Activated CD8-positive, alpha-beta T cell treated with anti-CD3 and anti-CD28 coated beads for 36 hours (primary cell): ENCODE measurements at regions not wholly inside any gene's neighbourhood (a gene's known extent, or its start where the extent isn't known, plus 50 kb on each side); places are given as distances from the start of the nearest gene placed in this dataset.
A peak's percentile ranks its signal among the peaks of the same experiment; 100 is the strongest.

Experiments
- ATAC-seq: fragments of 200-7000 bp; cut with Tn5 transposase; one replicate; pipeline ENCODE4 v1.10.0; 2021; ENCODE audit warnings: mild to moderate bottlenecking, moderate library complexity
- CTCF ChIA-PET: fragments of 350-600 bp; sonication (Branson Sonifier 250); formaldehyde crosslinking; loops from one replicate; lab custom pipeline; 2021; ENCODE audit warnings: antibody characterized with exemption; lab: Charles Lee
- POLR2A ChIA-PET: fragments of 350-600 bp; sonication (Branson Sonifier 250); formaldehyde crosslinking; loops from one replicate; lab custom pipeline; 2021; ENCODE audit warnings: antibody characterized with exemption; lab: Charles Lee
- DNase-seq: peaks from one replicate; pipeline ENCODE4 v3.0.0-alpha.2; 2020
- H3K27ac Mint-ChIP-seq: one replicate; pipeline ENCODE4 v1.8.0; 2021; ENCODE audit warnings: mild to moderate bottlenecking, mixed read lengths
- H3K27me3 Mint-ChIP-seq: one replicate; pipeline ENCODE4 v1.8.0; 2021; ENCODE audit warnings: mixed read lengths
- H3K36me3 Mint-ChIP-seq: one replicate; pipeline ENCODE4 v1.8.0; 2021; ENCODE audit warnings: low read depth, mixed read lengths
- H3K4me1 Mint-ChIP-seq: one replicate; pipeline ENCODE4 v1.8.0; 2021; ENCODE audit warnings: low read depth, mixed read lengths
- H3K4me3 Mint-ChIP-seq: one replicate; pipeline ENCODE4 v1.8.0; 2021; ENCODE audit warnings: mild to moderate bottlenecking, moderate library complexity, mixed read lengths
- H3K9me3 Mint-ChIP-seq: one replicate; pipeline ENCODE4 v1.8.0; 2021; ENCODE audit warnings: mixed read lengths
- CTCF ChIP-seq: fragments of 200-600 bp; IDR thresholded peaks from one replicate; pipeline ENCODE4 v1.8.0; 2022; ENCODE audit warnings: antibody characterized with exemption, mild to moderate bottlenecking
- intact Hi-C: fragments of 100-400 bp; cut with micrococcal nuclease; formaldehyde crosslinking; loops from one replicate; pipeline ENCODE4 v1.10.0; 2022

DNA sequence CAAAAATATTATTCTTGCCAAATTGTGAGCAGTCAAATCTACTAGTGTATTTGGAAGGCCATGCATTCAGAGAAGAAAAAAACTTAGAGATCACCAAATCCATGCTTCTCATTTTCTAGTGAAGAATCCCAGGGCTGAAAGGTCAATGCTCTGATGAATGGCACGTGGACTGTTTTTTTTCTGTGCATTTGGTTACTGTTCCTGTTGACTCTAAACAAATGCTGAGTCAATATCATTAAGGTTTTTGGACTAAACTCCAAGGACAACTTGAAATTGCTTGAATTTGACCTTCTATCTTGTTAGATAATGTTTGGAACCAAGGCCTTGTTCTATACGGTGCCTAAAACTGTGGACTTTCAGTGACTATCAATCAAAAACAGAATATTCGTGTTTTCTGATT, 142.2 kb downstream of the OSTF1 start:
- intact Hi-C loops: no loop called here
- no peak overlapping the region for H3K4me3 Mint-ChIP-seq
- no peak overlapping the region for H3K27ac Mint-ChIP-seq
- H3K36me3 Mint-ChIP-seq: peaks cover 4% of the 10 kb centered on the region
- ATAC-seq: no peak
- no peaks in the 10 kb centered on the region for H3K9me3 Mint-ChIP-seq
- H3K4me1 Mint-ChIP-seq: no peaks in the 10 kb centered on the region
- DNase-seq: no peak
- CTCF ChIA-PET: interaction anchor here (4.7 kb wide), 1 partner anchor 7 kb away, joined by 27 read pairs; no protein-coding TSS in a partner anchor
- POLR2A ChIA-PET: no interaction called here
- H3K27me3 Mint-ChIP-seq: no peaks in the 10 kb centered on the region
- TF ChIP-seq CTCF: no peak

DNA sequence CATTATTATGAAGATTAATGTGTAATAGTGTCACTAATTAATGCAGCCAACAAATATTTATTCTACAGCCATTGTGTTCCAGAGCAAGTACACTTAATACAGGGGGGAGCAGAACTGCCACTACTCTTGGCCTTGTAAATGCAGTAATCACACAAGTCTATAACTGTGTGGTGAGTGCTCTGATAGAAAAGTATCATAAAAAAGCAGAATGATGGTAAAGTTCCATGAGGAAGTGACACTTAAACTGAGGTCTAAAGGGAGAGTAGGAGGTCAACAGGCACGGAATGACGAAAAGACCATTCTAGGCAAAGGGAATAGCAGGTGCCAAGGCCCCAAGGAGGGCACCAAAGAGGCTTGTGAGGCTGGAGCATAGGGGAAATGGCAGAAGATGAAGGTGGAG, 142.9 kb downstream of the OSTF1 start:
- intact Hi-C loops: no loop called here
- H3K36me3 Mint-ChIP-seq: peaks cover 3% of the 10 kb centered on the region
- ATAC-seq (no peak), DNase-seq (no peak)
- H3K4me1 Mint-ChIP-seq: no peaks in the 10 kb centered on the region
- POLR2A ChIA-PET: no interaction called here
- TF ChIP-seq CTCF: no peak
- no peaks in the 10 kb centered on the region for H3K9me3 Mint-ChIP-seq
- no peaks in the 10 kb centered on the region for H3K27me3 Mint-ChIP-seq
- H3K4me3 Mint-ChIP-seq: no peak overlapping the region
- H3K27ac Mint-ChIP-seq: no peak overlapping the region
- CTCF ChIA-PET: no interaction called here

GRCh38 chr9:75233011-75233410, 144.7 kb downstream of the OSTF1 start:
- ChIA-PET CTCF (interaction anchor here (1.0 to 1.4 kb wide), 2 partner anchors 17 to 32 kb away, joined by 3 to 4 read pairs; no protein-coding TSS in a partner anchor), POLR2A (no interaction called here)
- H3K9me3 Mint-ChIP-seq: no peaks in the 10 kb centered on the region
- no peaks in the 10 kb centered on the region for H3K27me3 Mint-ChIP-seq
- ATAC-seq (no peak), DNase-seq (no peak)
- intact Hi-C loops: no loop called here
- no peaks in the 10 kb centered on the region for H3K36me3 Mint-ChIP-seq
- no peak for TF ChIP-seq CTCF
- H3K4me1 Mint-ChIP-seq: no peaks in the 10 kb centered on the region
- H3K27ac Mint-ChIP-seq: no peak overlapping the region
- no peak overlapping the region for H3K4me3 Mint-ChIP-seq

- no peak overlapping the region for H3K27ac Mint-ChIP-seq
- no peaks in the 10 kb centered on the region for H3K9me3 Mint-ChIP-seq
- H3K36me3 Mint-ChIP-seq: no peaks in the 10 kb centered on the region
- intact Hi-C loops: no loop called here
- no peaks in the 10 kb centered on the region for H3K4me1 Mint-ChIP-seq
- ChIA-PET POLR2A (no interaction called here), CTCF (interaction anchor here (1.1 to 3.8 kb wide), 3 partner anchors 7 to 459 kb away, joined by 3 to 27 read pairs (median 9); no protein-coding TSS in a partner anchor)
- H3K27me3 Mint-ChIP-seq: no peaks in the 10 kb centered on the region
- H3K4me3 Mint-ChIP-seq: no peak overlapping the region
- no peak for ATAC-seq
- no peak for TF ChIP-seq CTCF
- DNase-seq: no peak
These were observed 147.3 kb downstream of the OSTF1 start for GRCh38 chr9:75235632-75236031.

GRCh38 chr9:75238311-75238976, 150.1 kb downstream of the OSTF1 start:
- ChIA-PET CTCF (interaction anchor here (0.6 to 3.8 kb wide), 18 partner anchors 10 to 465 kb away, joined by 3 to 27 read pairs (median 4); partner anchors contain the start of gene NMRK1), POLR2A (no interaction called here)
- Mint-ChIP-seq H3K9me3 (no peaks in the 10 kb centered on the region), H3K27me3 (no peaks in the 10 kb centered on the region), H3K4me3 (no peak overlapping the region), H3K4me1 (no peaks in the 10 kb centered on the region), H3K36me3 (no peaks in the 10 kb centered on the region), H3K27ac (no peak overlapping the region)
- ATAC-seq (peak; percentile 99), DNase-seq (peak; percentile 64)
- intact Hi-C loops: loop anchor here (1.0 to 2.0 kb wide), 2 partner anchors 37 to 464 kb away; no protein-coding TSS in a partner anchor
- peak; percentile 59 for TF ChIP-seq CTCF
